ENCODE measurements at regions not wholly inside any gene's neighbourhood (a gene's known extent, or its start where the extent isn't known, plus 50 kb on each side); places are given as distances from the start of the nearest gene placed in this dataset.
"Not testable (repeated sequence)": the region's sequence is repeated elsewhere in the genome, so short reads cannot be mapped to it uniquely, and the experiment has no call there.

GRCh38 chr5:72760259-72760658 lies 56.2 kb upstream of the TNPO1 start:
- intact Hi-C loops (cut with micrococcal nuclease) = no loop called here

- intact Hi-C loops (cut with micrococcal nuclease) = no loop called here
These were observed 63.6 kb upstream of the TNPO1 start for GRCh38 chr5:72752909-72753308.

- intact Hi-C loops (cut with micrococcal nuclease) = no loop called here
These were observed 67.0 kb upstream of the TNPO1 start for GRCh38 chr5:72749362-72749997.

GRCh38 chr5:72747826-72748225 lies 68.6 kb upstream of the TNPO1 start:
- intact Hi-C loops (cut with micrococcal nuclease) = no loop called here

- intact Hi-C loops (cut with micrococcal nuclease) = no loop called here
These were observed 69.7 kb upstream of the TNPO1 start for GRCh38 chr5:72746736-72747135.

GRCh38 chr5:72744136-72744535 lies 72.3 kb upstream of the TNPO1 start:
- intact Hi-C loops (cut with micrococcal nuclease) = no loop called here

- intact Hi-C loops (cut with micrococcal nuclease) = no loop called here
These were observed 74.7 kb upstream of the TNPO1 start for GRCh38 chr5:72741805-72742204.

- intact Hi-C loops (cut with micrococcal nuclease) = no loop called here
These were observed 82.7 kb upstream of the TNPO1 start for GRCh38 chr5:72733810-72734209.

GRCh38 chr5:72723581-72723980 lies 92.9 kb upstream of the TNPO1 start:
- intact Hi-C loops (cut with micrococcal nuclease) = no loop called here

GRCh38 chr5:72722792-72723452 lies 93.5 kb upstream of the TNPO1 start:
- intact Hi-C loops (cut with micrococcal nuclease) = no loop called here

- intact Hi-C loops (cut with micrococcal nuclease) = no loop called here
These were observed 94.6 kb upstream of the TNPO1 start for GRCh38 chr5:72721844-72722243.

GRCh38 chr5:72720205-72720604 lies 96.3 kb upstream of the TNPO1 start:
- intact Hi-C loops (cut with micrococcal nuclease) = no loop called here

GRCh38 chr5:72711351-72711750 lies 105.1 kb upstream of the TNPO1 start:
- intact Hi-C loops (cut with micrococcal nuclease) = no loop called here

- intact Hi-C loops (cut with micrococcal nuclease) = no loop called here
These were observed 107.1 kb upstream of the TNPO1 start for GRCh38 chr5:72709341-72709740.

GRCh38 chr5:72705178-72705577 lies 111.3 kb upstream of the TNPO1 start:
- intact Hi-C loops (cut with micrococcal nuclease) = no loop called here

- intact Hi-C loops (cut with micrococcal nuclease) = no loop called here
These were observed 112.6 kb upstream of the TNPO1 start for GRCh38 chr5:72703876-72704275.

- intact Hi-C loops (cut with micrococcal nuclease) = no loop called here
These were observed 113.5 kb upstream of the TNPO1 start for GRCh38 chr5:72702881-72703434.

GRCh38 chr5:72702105-72702504 lies 114.4 kb upstream of the TNPO1 start:
- intact Hi-C loops (cut with micrococcal nuclease) = not testable (repeated sequence)

- intact Hi-C loops (cut with micrococcal nuclease) = no loop called here
These were observed 118.0 kb upstream of the TNPO1 start for GRCh38 chr5:72698481-72698880.

GRCh38 chr5:72697622-72698021 lies 118.8 kb upstream of the TNPO1 start:
- intact Hi-C loops (cut with micrococcal nuclease) = no loop called here

- intact Hi-C loops (cut with micrococcal nuclease) = no loop called here
These were observed 120.8 kb upstream of the TNPO1 start for GRCh38 chr5:72695659-72696058.

GRCh38 chr5:72694856-72695255 lies 121.6 kb upstream of the TNPO1 start:
- intact Hi-C loops (cut with micrococcal nuclease) = no loop called here

Data from T-helper 1 cell treated with Interleukin-12 subunit alpha and Interleukin-12 subunit beta and Interleukin-4 antibody, amounts not matched to agents 30 ng/mL and 1 ng/mL, for 36 hours (primary cell).